ENCODE measurements at regions not wholly inside any gene's neighbourhood (a gene's known extent, or its start where the extent isn't known, plus 50 kb on each side); places are given as distances from the start of the nearest gene placed in this dataset.

DNA sequence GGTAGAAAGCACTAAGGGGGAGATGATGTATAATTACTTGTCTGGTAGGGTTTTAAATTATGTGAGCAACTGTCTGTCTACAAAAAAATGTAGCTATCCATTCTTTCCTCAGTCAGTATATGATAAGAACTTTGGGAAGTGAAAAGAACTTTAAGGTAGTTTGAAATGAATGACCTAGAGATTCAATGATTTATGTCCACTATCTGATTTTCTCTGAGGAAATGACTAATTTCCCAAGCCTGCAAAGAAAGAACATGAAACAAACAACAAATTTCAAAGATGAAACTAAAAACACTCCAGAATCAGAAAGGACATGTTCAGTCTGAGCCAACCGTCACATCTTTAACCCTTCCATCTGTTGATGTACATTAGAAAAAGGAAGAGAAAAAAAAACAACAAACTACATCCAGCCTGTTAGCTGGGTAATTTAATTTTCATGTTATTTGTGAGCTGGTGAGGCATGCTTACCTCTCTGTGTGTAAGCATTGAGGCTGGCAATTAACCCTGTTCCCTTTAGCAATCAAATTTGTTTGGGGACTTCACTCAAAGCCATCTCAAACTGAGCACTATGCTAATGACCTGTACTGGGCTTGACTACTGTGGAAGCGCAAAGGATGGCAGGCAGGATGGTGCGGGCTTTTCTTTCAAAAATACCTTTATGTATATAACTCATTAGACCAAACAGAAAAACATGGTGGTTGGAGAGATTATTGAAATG is 220.1 kb downstream of the TUSC7 start:
- peak; percentile 26 for DNase-seq (ENCODE audit: low read depth)

DNA sequence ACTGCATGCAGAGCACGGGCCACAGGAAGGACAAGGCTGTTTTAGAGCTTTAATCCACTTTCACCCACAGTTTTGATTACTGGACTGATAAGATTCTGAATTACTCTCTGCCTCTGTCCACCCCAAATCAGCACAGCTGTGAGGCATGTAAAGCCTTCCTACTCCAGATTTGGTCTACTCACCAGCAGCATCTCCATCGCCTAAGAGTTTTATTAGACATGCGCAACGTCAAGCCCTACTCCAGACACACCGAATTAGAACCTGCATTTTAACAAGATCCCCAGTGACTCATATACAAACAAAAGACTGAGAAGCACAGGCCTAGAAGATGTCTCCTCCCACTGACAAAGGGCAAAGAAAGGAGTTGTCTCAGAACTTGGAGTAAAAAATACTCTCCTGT is 221.2 kb downstream of the TUSC7 start:
- DNase-seq (ENCODE audit: low read depth) = no peak

DNA sequence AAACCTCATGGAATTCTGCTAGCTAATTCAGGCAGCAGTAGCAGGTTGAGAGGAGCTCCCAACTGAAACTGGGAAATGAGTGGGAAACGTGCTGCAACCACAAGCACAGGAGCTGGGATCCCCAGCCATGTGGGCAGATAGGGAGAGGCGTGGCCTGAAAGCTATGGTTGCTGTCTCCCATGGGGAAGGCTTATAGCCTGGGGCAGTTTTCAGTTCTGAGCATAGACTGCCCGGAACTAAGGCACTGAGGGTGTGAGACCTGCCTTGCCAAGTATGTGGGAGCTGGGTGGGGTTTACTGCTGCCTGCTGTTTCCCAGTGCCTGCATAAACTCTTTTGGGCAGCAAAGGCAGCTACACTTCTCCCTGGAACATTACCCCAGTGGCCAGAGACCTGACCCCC is 229.5 kb downstream of the TUSC7 start:
- DNase-seq (ENCODE audit: low read depth) = peak; percentile 26

DNA sequence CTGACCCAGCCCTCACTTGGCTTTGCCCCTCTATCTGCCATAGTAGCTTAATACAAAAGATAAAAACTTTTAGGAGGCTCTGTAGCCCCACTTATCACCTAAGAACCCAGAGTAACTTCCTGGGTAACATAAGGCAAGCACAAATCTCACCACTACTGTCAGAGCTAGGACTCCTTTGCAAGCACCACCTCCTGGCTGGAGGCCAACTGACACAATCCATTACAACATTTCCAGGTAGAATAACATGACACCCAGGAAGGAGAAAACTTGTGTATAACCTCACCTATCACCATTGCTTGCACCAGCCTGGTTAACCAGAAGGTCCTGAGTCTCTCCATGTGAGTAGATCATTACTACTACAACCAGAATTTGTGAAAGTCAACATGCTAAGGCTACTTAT is 230.0 kb downstream of the TUSC7 start:
- DNase-seq (ENCODE audit: low read depth) = peak; percentile 11

DNA sequence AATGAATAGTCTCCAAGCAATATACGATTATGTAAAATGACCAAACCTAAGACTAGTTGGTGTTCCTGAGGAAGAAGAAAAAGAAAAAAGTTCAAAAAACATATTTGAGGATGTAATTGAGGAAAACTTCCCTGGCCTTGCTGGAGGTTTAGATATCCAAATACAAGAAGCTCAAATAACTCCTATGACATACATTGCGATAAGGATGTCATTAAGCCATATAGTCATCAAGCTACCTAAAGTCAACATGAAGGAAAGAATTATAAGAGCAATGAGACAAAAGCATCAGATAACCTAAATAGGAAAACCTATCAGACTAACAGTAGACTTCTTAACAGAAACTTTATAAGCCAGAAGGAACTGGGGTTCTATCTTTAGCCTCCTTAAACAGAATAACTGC is 231.1 kb downstream of the TUSC7 start:
- no peak for DNase-seq (ENCODE audit: low read depth)

DNA sequence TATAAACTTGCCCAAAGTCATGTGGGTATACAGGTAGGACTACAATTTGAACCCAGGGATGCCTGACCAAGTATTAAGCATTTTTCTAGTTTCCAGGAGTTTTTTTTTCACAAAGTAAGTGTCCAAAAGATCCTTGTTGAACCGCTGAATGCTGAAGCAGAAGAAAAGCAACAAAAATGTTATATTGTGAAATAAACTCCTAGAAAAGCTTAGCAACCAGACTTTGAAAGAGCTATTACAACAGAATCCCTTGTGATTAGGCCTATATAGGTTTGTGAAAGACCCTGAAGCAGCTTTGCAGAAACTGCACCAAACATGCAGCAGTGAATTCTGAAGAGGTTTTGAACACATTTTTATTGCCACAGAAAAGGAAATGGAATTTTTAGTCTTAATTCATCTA is 236.8 kb downstream of the TUSC7 start:
- no peak for DNase-seq (ENCODE audit: low read depth)

DNA sequence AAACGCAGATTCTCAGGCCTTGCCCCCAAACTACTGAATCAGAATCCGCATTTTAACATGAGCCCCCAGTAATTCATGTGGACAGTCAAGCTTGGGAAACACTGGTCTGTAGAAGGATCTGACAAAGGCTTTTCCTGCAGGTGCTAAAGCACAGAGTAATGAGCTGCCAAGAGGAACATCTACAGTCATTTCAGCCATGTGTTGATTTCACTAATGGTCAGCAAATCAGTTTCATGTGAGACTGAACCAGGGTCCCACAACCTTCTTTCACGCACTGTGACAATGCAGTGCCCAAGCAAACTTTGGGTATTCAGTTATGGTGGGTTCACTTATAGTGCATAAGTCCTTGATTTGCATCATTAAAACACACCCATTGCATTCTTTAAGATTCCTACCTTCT is 237.6 kb downstream of the TUSC7 start:
- DNase-seq (ENCODE audit: low read depth) = no peak

DNA sequence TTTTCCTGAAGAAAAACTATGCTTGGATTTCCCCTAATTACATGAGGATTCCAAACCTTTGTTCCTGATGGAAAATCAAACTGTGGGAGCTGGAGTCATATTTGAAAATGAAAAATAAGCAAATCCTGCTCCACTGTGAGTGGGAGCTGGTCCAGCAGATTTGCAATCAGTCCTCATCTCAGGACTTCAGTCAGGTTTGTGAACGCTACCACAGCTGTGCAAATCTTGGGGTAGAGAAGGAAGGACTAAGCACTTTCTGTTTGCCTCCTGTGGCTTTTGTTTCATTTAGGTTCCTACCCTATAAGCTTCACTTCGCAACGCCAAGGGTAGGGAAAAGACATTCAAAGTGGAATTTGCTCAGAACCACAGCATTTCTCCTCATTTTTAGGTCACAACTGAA is 238.2 kb downstream of the TUSC7 start:
- no peak for DNase-seq (ENCODE audit: low read depth)

DNA sequence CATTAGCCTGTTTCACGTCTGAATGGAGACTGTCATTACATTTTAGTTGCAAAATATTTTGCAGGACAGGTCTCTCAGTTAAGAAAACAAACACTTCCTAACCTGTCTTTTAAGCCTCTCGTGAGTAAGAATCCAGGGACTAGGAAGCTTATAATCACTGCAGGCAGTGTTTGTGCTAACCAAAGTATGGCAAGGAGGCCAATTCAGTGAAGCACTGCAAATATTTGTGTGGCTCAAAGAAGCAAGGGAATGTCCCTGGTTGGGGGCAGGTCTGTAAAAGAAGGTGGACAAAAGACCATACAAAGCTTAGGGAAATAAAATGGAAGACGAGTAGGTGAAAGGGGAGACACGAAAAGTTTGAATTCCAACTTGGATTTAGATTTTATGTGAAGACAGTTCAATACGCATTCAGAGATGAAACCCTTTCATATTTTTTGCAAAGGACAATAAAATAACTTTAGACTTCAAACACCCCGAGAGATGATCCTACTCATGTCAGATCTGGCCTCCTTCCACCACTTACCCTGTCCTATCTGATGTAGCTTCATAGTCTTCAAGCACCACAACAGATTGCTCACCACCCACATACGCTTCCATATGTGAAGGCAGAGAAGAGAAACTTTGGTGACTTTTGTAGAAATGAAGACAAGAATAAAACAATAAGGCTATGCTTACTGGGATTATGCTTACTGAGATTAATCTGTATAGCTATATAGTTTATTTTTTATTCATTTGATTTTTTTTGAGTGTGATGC is 240.9 kb downstream of the TUSC7 start:
- no peak for DNase-seq (ENCODE audit: low read depth)

DNA sequence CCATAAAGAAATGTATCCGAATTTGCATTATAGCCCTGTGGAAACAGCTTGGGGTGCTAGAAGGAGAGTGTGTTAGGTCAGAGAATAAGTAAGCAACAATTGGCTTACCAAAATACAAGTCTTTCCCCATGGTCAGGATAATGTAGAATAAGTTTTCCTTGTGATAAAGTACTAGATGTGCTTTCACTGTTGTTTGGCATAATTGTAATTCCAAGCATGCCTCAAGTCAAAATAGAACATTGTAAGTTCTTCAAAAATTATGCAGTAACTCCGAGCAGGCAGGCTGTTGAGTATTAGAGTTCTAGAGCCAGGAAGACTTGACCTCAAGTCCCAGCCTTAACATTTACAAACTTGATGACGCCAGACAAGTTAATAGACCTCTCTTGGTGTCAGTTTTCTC is 242.0 kb downstream of the TUSC7 start:
- peak; percentile 1 for DNase-seq (ENCODE audit: low read depth)

DNA sequence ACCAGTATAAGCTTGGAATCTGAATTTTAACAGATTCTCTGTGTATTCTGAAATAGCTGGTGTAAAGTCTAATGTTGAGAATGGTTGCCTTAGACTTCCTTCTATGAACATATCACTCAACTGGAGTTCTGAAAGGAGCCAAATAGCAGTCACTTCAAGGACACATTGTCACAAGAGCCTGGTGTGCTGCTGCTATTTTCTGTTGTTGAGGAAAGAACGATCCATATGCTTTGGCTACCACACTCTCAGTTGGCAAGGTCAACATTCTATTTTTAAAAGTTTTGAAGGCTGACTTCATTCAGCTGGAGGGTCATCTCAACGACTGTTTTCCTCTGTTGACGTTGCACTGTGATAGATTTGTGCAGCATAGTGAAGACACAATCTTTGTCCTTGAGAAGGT is 248.7 kb downstream of the TUSC7 start:
- DNase-seq (ENCODE audit: low read depth) = no peak

DNA sequence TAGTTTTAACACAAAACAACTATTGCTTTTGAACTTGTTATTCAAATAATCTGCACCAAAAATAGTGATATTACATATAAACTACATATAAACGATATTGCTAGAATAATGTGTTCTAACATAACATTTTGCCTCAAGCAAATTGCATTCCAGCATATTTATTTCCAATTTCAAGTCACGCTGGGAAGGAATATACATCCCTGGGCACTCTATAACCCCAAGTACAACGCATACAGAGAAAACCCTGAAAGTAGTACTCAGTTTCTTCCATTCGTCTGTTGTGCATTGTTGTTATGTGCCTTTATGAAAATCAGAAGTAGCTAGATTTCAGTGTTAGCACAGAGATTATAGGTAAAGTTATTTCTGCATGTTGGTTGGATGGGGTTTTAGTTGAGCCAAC is 251.5 kb downstream of the TUSC7 start:
- DNase-seq (ENCODE audit: low read depth) = no peak

DNA sequence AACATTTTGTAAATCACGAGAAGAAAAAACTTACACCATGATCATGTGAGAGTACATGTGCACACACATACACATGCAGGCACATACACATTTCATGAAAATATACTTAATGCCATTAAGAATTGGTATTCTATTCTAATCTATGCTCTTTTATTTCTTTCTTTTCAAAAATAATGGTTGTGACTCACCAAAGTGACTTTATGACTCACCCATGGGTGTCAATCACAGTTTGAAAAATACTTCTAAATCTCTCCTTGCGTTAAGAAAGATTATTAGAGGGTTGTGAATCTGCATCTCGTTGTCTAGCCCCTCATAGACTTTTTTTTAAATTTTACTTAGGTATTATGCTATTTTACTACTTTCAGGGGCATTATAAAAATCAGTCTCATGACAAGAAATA is 254.2 kb downstream of the TUSC7 start:
- no peak for DNase-seq (ENCODE audit: low read depth)

DNA sequence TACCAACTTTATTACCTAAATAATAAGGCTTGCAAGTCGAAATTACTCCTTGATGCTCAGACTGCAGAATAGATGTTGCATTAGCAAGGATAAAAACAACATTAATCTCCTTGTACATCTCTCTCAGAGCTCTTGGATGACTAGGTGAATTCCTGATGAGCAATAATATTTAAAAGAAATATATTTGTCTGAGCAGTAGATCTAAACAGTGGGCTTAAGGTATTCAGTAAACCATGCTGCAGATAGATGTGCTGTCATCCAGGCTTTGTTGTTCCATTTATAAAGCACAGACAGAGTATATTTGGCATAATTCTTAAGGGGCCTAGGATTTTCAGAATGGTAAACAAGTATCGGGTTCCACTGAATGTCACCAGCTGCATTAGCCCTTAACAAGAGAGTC is 257.1 kb downstream of the TUSC7 start:
- DNase-seq (ENCODE audit: low read depth) = no peak

DNA sequence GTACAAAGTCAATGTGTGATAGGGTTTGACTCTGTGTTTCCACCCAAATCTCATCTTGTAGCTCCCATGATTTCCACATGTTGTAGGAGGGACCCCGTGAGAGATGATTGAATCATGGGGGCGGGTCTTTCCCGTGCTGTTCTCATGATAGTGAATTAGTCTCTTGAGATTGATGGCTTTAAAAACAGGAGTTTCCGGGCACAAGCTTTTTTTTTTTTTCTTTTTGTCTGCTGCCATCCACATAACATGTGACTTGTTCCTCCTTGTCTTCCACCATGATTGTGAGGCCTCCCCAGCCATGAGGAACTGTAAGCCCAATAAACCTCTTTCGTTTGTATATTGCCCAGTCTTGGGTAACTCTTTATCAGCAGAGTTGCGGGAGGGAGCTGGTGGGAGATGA is 259.6 kb downstream of the TUSC7 start:
- no peak for DNase-seq (ENCODE audit: low read depth)

DNA sequence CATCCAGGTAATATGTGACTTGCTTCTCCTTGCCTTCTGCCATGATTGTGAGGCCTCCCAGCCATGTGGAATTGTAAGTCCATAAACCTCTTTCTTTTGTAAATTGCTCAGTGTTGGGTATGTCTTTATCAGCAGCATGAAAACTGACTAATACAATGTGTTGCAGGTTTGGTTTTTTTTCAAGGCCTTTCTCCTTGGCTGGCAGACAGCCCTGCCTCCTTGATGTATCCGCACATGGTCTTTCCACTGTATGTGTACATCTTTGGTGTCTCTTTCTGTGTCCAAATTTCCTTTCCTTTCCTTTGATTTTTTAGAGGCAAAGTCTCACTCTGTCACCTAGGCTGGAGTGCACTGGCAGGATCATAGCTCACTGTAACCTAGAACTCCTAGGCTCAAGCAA is 260.1 kb downstream of the TUSC7 start:
- DNase-seq (ENCODE audit: low read depth) = no peak

DNA sequence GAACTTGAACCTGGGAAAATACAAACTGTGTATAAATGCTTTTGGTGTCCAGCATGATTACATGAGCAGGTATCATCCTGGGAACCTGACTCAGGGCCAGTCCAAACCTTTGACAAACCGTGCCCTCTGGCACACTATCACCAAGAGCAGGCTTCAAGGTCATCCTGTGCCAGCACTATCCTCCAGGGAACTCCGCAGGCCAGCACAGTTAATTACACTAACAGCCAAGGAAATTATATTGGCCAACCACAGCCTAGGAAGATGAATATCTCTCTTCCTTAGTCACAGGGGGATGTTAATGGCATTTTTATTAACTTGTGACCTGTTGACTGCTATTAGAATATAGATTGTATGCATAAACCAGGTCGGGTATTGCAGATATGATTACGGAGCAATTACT is 262.0 kb downstream of the TUSC7 start:
- no peak for DNase-seq (ENCODE audit: low read depth)

DNA sequence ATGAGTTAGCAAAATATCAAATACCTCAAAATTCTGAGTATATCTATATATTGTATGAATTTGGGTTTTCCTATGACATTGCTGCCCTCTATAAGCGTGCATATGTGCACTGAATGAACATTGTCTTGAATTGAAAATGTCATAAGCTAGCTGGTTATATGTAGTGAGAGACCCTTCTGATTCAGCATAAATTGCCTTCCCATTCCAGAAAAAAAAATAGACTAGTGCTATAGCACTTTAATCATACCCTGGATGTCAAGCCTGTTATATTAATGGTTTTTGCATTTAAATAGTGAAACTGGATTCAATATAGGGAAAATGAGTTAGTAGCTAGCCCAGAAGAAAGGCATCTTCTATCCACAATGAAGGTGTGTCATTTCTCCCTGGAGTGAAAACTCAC is 265.1 kb downstream of the TUSC7 start:
- DNase-seq (ENCODE audit: low read depth) = no peak

DNA sequence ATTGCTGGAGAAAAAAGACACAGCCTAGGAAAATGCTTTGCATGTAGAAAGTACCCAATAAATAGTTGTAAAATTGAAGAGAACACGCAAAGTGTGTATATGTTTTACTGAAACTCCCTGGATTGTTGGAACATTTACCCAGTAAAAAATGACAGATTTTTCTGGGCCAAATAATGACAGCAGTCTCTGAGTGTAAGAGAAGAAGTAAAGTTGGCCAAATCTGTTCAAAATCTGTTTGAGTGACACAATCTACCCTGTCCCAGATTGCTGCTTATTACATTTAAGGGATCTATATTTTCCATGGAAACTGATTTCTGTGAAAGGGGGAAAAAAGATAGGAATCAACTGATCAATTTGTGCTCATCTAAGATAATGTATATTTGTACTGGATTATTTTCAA is 267.9 kb downstream of the TUSC7 start:
- no peak for DNase-seq (ENCODE audit: low read depth)

DNA sequence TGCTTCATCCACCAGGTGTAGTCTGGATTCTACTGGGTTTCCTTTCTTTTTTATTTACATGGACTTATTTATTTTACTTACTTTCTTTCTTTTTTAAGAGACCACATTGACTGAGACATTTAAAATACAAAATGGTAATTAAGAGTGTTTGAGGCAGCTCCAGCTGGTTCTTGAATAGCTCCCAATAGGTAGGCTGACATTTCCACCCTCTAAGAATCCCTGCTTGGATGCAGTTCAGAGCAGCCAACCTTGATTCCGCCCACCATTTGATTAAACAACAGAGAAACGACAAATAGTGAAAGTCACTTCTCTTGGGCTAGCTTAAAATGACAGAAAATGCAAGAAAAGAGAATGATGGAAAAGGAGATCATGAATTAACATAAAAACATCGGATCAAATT is 270.5 kb downstream of the TUSC7 start:
- no peak for DNase-seq (ENCODE audit: low read depth)

DNA sequence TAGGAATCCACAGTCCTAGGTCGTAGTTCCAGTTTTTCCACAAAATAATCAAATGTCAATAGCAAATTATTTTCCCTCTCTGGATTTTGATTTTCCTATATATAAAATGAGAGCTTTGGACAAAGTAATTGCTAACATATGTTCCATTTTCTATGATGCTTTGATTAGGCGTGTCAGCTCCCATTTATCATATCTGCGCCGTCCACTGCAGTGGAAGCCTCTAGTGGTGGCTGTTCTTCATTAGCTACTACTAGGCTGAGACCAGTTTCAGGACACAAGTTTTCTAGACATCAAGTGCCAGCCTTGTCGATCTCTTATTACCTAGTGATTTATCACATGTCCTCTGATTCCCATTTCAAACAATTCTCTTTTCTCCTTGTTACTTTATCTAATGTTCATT is 271.5 kb downstream of the TUSC7 start:
- DNase-seq (ENCODE audit: low read depth) = no peak

DNA sequence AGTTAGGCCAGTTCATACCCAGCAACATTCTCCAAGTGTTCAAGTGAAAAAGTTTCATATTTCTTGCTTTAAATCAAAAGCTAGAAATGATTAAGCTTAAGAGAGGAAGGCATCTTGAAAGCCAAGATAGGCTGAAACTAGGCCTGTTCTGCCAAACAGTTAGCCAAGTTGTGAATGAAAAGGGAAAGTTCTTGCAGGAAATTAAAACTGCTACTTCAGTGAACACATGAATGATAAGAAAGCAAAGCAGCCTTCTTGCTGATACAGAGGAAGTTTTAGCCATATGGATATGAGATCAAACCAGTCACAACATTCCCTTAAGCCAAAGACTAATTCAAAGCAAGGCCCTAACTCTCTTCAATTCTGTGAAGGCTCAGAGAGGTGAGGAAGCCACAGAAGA is 274.7 kb downstream of the TUSC7 start:
- DNase-seq (ENCODE audit: low read depth) = no peak

DNA sequence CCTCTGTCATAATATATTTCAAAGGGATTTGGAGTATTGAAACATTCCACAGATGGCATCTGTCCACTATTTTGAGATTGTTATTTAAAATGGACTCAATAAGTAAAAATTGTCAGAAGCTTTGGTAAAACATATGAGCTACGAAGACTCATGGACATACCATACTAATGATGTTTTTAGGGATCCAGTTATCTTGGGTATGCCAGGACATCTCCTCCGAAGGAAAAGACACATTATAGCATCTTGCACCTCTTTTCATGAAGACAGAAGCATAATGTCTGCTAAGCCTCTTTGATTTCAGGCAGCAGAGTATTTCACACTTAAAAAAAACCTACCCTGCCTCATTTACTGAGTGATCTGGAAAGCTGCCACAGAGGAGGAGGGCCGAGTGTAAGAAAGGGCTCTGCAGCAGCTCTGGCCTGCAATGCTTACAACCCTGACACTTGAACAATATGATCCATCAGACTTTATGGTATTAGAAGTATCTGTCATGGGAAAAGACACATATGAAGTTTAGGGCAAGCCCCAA is 284.8 kb downstream of the TUSC7 start:
- no peak for DNase-seq (ENCODE audit: low read depth)

DNA sequence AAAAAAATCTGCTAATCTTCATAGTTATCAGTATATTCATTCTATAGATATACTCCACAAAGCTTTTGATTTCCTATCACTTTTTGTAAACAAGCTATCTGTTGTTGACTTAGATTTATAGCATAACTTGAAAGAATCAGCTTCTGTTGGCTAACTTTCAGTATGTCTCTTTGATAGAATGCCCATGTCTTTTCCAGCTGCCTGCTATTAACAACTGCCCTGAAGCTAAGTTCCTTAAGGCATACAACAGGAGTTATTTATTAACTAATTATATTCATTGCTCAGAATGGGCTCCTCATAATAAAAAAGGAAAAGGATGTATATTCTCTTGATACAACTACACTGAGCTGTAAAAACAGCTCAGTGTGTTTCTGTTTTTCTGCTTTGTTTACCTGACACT is 293.9 kb downstream of the TUSC7 start:
- peak; percentile 13 for DNase-seq (ENCODE audit: low read depth)

Measured in renal cortical epithelial cell (primary cell).